BLaER1 treated with 17β-estradiol and CSF1 and Interleukin-3, amounts not matched to agents 10 nM and 100 nM (cell line): ENCODE measurements at regions not wholly inside any gene's neighbourhood (a gene's known extent, or its start where the extent isn't known, plus 50 kb on each side); places are given as distances from the start of the nearest gene placed in this dataset.

Source experiments
- H3K27ac ChIP-seq, 11 experiments: shearing (Covaris generic); formaldehyde crosslinking; 2 replicates each; pipeline ENCODE4 v1.8.1; 2022
- H3K27me3 ChIP-seq, 11 experiments: shearing (Covaris generic); formaldehyde crosslinking; 2 replicates each; pipeline ENCODE4 v1.8.1; 2022
- H3K36me3 ChIP-seq, 11 experiments: shearing (Covaris generic); formaldehyde crosslinking; 2 replicates each; pipeline ENCODE4 v1.8.1; 2022
- H3K4me1 ChIP-seq, 10 experiments: shearing (Covaris generic); formaldehyde crosslinking; 2 replicates each; pipeline ENCODE4 v1.8.1; 2022
- H3K4me2 ChIP-seq, 11 experiments: shearing (Covaris generic); formaldehyde crosslinking; 2 replicates each; pipeline ENCODE4 v1.8.1; 2022
- H3K4me3 ChIP-seq, 10 experiments: shearing (Covaris generic); formaldehyde crosslinking; 2 replicates each; pipeline ENCODE4 v1.8.1; 2022
- H3K9ac ChIP-seq, 11 experiments: shearing (Covaris generic); formaldehyde crosslinking; 2 replicates each; pipeline ENCODE4 v1.8.1; 2022
- H3K9me3 ChIP-seq, 11 experiments: shearing (Covaris generic); formaldehyde crosslinking; replicated peaks in 1 of 11; 2 replicates each; pipeline ENCODE4 v1.8.1; 2022
- H4K20me1 ChIP-seq, 11 experiments: shearing (Covaris generic); formaldehyde crosslinking; 2 replicates each; pipeline ENCODE4 v1.8.1; 2022
- Cebpa-rat ChIP-seq, 11 experiments: shearing (Covaris generic); IDR thresholded peaks; 2 replicates each; pipeline ENCODE4 v1.8.1; 2022

GRCh38 chr1:5349526-5349925, 642.7 kb downstream of the NPHP4 start:
- no peaks in the 10 kb centered on the region; a peak in 1 of 22 replicates for H4K20me1 ChIP-seq
- H3K9ac ChIP-seq: no peak overlapping the region
- no peak overlapping the region for H3K4me3 ChIP-seq
- H3K4me2 ChIP-seq: peak overlapping the region in 1 of 11 experiments; percentile 17; a peak in 1 of 22 replicates
- no peak for TF ChIP-seq Cebpa-rat (IDR thresholded peaks at IDR 0.05)
- no peak overlapping the region for H3K27ac ChIP-seq
- H3K4me1 ChIP-seq: peaks cover 0 to 12% (median 8%) of the 10 kb centered on the region in 10 experiments; a peak in 10 of 20 replicates
- no peaks in the 10 kb centered on the region for H3K36me3 ChIP-seq
- H3K9me3 ChIP-seq: peaks cover 0 to 11% (median 7%) of the 10 kb centered on the region in 11 experiments; a peak in 12 of 22 replicates
- no peaks in the 10 kb centered on the region for H3K27me3 ChIP-seq

GRCh38 chr1:5348732-5349465, 643.3 kb downstream of the NPHP4 start:
- peaks cover 0 to 11% (median 7%) of the 10 kb centered on the region in 11 experiments; a peak in 11 of 22 replicates for H3K9me3 ChIP-seq
- no peak for TF ChIP-seq Cebpa-rat (IDR thresholded peaks at IDR 0.05)
- H4K20me1 ChIP-seq: no peaks in the 10 kb centered on the region; a peak in 1 of 22 replicates
- H3K36me3 ChIP-seq: no peaks in the 10 kb centered on the region
- H3K4me2 ChIP-seq: peak overlapping the region in 3 of 11 experiments; percentile 6 to 17 (median 7); a peak in 1 of 22 replicates
- no peak overlapping the region for H3K27ac ChIP-seq
- no peak overlapping the region for H3K9ac ChIP-seq
- H3K27me3 ChIP-seq: no peaks in the 10 kb centered on the region
- no peak overlapping the region for H3K4me3 ChIP-seq
- peaks cover 0 to 12% (median 8%) of the 10 kb centered on the region in 10 experiments; a peak in 10 of 20 replicates for H3K4me1 ChIP-seq

GRCh38 chr1:5347726-5348125, 644.5 kb downstream of the NPHP4 start:
- Histone ChIP-seq H4K20me1 (no peaks in the 10 kb centered on the region; a peak in 1 of 22 replicates), H3K4me2 (peak overlapping the region in 8 of 11 experiments; percentile 23 to 58 (median 36); a peak in 15 of 22 replicates), H3K27me3 (no peaks in the 10 kb centered on the region), H3K4me3 (no peak overlapping the region), H3K27ac (no peak overlapping the region), H3K4me1 (peaks cover 0 to 12% (median 8%) of the 10 kb centered on the region in 10 experiments; a peak in 10 of 20 replicates), H3K9ac (no peak overlapping the region), H3K36me3 (no peaks in the 10 kb centered on the region), H3K9me3 (peaks cover 0 to 11% (median 7%) of the 10 kb centered on the region in 11 experiments; a peak in 11 of 22 replicates)
- TF ChIP-seq Cebpa-rat (IDR thresholded peaks at IDR 0.05): no peak

- TF ChIP-seq Cebpa-rat (IDR thresholded peaks at IDR 0.05): no peak
- no peaks in the 10 kb centered on the region for H3K36me3 ChIP-seq
- no peak overlapping the region for H3K4me2 ChIP-seq
- no peaks in the 10 kb centered on the region for H3K27me3 ChIP-seq
- peaks cover 0 to 6% (median 0%) of the 10 kb centered on the region in 11 experiments; a peak in 1 of 22 replicates for H4K20me1 ChIP-seq
- peaks cover 0 to 12% (median 8%) of the 10 kb centered on the region in 10 experiments; a peak in 11 of 20 replicates for H3K4me1 ChIP-seq
- no peak overlapping the region for H3K4me3 ChIP-seq
- no peak overlapping the region for H3K27ac ChIP-seq
- no peak overlapping the region for H3K9ac ChIP-seq
- peaks cover 0 to 11% (median 7%) of the 10 kb centered on the region in 11 experiments; a peak in 11 of 22 replicates for H3K9me3 ChIP-seq
Observed at GRCh38 chr1:5345556-5345955, 646.7 kb downstream of the NPHP4 start.

- Histone ChIP-seq H3K27ac (no peak overlapping the region), H4K20me1 (peaks cover 0 to 6% (median 0%) of the 10 kb centered on the region in 11 experiments; a peak in 1 of 22 replicates)
- TF ChIP-seq Cebpa-rat (IDR thresholded peaks at IDR 0.05): no peak
Observed at GRCh38 chr1:5343256-5344020, 648.8 kb downstream of the NPHP4 start.

GRCh38 chr1:5342830-5343229, 649.4 kb downstream of the NPHP4 start:
- peaks cover 0 to 7% (median 5%) of the 10 kb centered on the region in 10 experiments; a peak in 11 of 20 replicates for H3K4me1 ChIP-seq
- H4K20me1 ChIP-seq: peaks cover 0 to 6% (median 0%) of the 10 kb centered on the region in 11 experiments; a peak in 1 of 22 replicates
- no peaks in the 10 kb centered on the region for H3K9me3 ChIP-seq
- peaks cover 0 to 7% (median 0%) of the 10 kb centered on the region in 11 experiments; a peak in 1 of 22 replicates for H3K27me3 ChIP-seq
- no peak overlapping the region for H3K4me2 ChIP-seq
- H3K4me3 ChIP-seq: no peak overlapping the region
- no peak for TF ChIP-seq Cebpa-rat (IDR thresholded peaks at IDR 0.05)
- H3K36me3 ChIP-seq: no peaks in the 10 kb centered on the region
- no peak overlapping the region for H3K9ac ChIP-seq
- no peak overlapping the region for H3K27ac ChIP-seq

More at GRCh38 chr1:5343256-5344020, 648.8 kb downstream of the NPHP4 start:
- Histone ChIP-seq H3K27me3 (peaks cover 0 to under 1% (median 0%) of the 10 kb centered on the region in 11 experiments; a peak in 1 of 22 replicates), H3K9me3 (peaks cover 0 to 2% (median 0%) of the 10 kb centered on the region in 11 experiments; a peak in 4 of 22 replicates), H3K36me3 (no peaks in the 10 kb centered on the region), H3K9ac (no peak overlapping the region), H3K4me3 (no peak overlapping the region), H3K4me2 (no peak overlapping the region), H3K4me1 (peaks cover 0 to 12% (median 8%) of the 10 kb centered on the region in 10 experiments; a peak in 11 of 20 replicates)

- Histone ChIP-seq H4K20me1 (peaks cover 0 to 11% (median 0%) of the 10 kb centered on the region in 11 experiments; a peak in 2 of 22 replicates), H3K9me3 (no peaks in the 10 kb centered on the region), H3K27ac (no peak overlapping the region), H3K4me3 (no peak overlapping the region), H3K4me2 (no peak overlapping the region), H3K4me1 (peaks cover 0 to 5% (median 0%) of the 10 kb centered on the region in 10 experiments; a peak in 2 of 20 replicates), H3K9ac (no peak overlapping the region), H3K36me3 (no peaks in the 10 kb centered on the region), H3K27me3 (peaks cover 0 to 13% (median 0%) of the 10 kb centered on the region in 11 experiments; a peak in 1 of 22 replicates)
- no peak for TF ChIP-seq Cebpa-rat (IDR thresholded peaks at IDR 0.05)
Observed at GRCh38 chr1:5342172-5342571, 650.1 kb downstream of the NPHP4 start.

GRCh38 chr1:5341471-5341870, 650.8 kb downstream of the NPHP4 start:
- Histone ChIP-seq H4K20me1 (peaks cover 0 to 14% (median 0%) of the 10 kb centered on the region in 11 experiments; a peak in 2 of 22 replicates), H3K4me2 (no peak overlapping the region), H3K27ac (no peak overlapping the region), H3K27me3 (peaks cover 0 to 19% (median 0%) of the 10 kb centered on the region in 11 experiments; a peak in 1 of 22 replicates), H3K4me3 (no peak overlapping the region), H3K9me3 (no peaks in the 10 kb centered on the region), H3K36me3 (no peaks in the 10 kb centered on the region), H3K9ac (no peak overlapping the region; a peak in 1 of 22 replicates), H3K4me1 (peaks cover 0 to 5% (median 0%) of the 10 kb centered on the region in 10 experiments; a peak in 1 of 20 replicates)
- no peak for TF ChIP-seq Cebpa-rat (IDR thresholded peaks at IDR 0.05)
